ENCODE measurements at regions not wholly inside any gene's neighbourhood (a gene's known extent, or its start where the extent isn't known, plus 50 kb on each side); places are given as distances from the start of the nearest gene placed in this dataset.
"Not testable (repeated sequence)": the region's sequence is repeated elsewhere in the genome, so short reads cannot be mapped to it uniquely, and the experiment has no call there.

GRCh38 chr2:195456771-195457170 lies 200.3 kb upstream of the SLC39A10 start:
- DNase-seq: no peak

DNA sequence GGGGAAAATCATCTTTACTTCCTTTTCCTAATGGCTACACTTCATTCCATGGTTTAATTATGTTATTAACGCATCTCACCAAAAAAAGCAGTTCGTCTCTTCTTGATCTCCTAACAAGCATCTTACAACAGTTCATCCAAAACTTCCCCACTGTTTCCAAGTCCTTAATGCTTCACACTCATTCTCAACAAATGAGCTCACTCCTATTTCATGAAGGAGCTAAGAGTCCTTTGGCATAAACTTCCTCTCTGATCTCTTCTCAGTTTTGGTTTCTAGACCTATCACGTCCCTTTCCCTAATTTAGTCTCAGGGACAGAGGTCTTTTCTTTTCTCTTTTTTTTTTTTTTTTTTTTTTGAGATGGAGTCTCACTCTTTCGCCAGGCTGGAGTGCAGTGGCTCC lies 205.9 kb upstream of the SLC39A10 start:
- no peak for DNase-seq

DNA sequence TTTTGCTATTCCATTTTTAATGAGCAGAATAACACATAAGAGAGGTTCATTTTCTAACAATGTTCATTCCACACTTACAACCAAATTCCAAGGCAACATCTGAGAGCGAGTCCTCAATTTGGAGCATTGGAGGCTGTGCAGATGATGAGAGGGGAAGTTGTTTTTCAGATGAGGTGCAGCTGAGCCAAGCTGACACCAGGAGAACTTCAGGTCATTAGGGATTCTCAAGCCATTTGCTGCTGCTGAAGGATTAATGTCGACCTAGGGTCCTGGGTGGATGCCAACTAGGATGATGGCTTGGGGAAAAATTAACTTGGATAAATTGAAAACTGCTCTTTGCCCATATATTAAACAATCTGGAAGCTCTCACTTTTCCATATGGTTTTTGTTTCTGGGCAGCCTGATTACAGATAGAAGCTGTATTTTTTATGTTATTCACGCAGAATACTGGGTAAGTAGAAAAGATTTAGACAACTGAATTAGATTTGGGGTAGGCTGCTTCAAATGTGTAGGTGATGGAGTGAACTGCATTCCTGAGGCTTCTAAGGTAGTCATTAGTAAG lies 206.4 kb upstream of the SLC39A10 start:
- DNase-seq: no peak

GRCh38 chr2:195447323-195447975 lies 209.6 kb upstream of the SLC39A10 start:
- no peak for DNase-seq

DNA sequence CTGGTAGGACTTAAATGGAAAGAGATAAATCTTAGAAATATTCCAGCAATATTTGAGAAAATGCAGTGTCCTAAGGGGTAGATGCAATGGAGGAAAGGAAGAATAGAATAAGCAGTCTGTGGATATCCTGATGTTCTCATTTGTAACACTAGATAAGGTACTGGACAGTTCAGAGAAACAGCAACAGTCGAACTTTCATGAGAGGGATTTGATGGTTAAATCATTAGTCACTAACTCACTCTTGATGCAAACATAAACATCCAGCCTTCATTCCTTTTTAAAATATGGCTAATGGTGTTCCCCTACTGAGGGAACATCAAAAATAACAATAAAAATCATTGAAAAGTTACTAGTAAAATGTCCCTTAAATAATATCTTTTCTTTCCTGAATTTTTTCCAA lies 211.4 kb upstream of the SLC39A10 start:
- no peak for DNase-seq

DNA sequence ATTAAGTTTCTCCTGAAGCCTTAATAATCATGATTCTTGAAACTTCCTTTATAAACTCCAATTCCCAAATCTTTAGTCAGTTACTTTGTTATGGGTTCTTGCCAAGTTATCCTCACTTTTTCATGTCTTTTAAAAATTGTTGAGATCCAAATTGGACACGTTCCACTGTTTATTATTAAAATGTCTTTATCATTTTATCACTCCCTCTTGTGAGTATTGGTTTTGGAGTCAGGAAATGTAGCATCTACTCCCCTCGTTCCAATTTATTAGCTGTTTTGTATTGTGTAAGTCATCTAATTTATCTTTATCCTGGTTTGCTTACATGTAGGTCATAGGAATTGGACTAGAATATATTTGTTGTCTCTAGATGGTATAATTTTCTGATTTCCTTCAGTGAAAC lies 213.1 kb upstream of the SLC39A10 start:
- DNase-seq: no peak

GRCh38 chr2:195442458-195443175 lies 214.4 kb upstream of the SLC39A10 start:
- DNase-seq: no peak

- DNase-seq: no peak
Observed at GRCh38 chr2:195438692-195439091, 218.3 kb upstream of the SLC39A10 start.

DNA sequence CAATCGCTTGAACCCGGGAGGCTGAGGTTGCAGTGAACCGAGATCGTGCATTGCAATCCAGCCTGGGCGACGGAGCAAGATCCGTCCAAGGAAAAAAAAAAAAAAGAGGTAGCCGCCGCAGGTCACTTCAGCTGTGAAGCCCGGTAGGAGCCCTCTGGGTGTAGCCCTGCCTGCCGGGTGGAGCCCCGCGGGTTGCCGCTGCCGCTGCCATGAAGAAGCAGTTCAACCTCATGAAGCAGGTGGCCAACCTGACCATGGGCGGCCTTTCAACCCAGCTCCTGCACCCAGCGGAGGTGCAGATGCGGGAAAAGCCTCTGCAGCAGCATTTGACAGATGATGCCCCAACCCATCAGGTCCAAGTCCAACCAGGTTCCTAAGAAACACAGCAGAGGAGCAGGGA lies 219.5 kb upstream of the SLC39A10 start:
- DNase-seq: no peak

DNA sequence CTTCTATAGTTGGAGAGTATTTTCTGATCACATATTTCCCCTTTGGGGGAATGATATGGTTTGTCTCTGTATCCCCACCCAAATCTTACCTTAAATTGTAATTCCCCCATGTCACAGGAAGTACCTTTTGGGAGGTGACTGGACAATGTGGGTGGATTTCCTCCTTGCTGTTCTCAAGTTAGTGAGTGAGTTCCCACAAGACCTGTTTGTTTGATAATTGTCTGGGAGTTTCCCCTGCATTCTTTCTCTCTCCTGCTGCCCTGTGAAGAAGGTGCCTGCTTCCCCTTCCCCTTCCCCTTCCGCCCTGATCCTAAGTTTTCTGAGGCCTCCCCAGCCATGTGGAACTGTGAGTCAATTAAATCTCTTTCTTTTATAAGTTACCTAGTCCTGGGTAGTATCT lies 222.7 kb upstream of the SLC39A10 start:
- no peak for DNase-seq

GRCh38 chr2:195433729-195434128 lies 223.3 kb upstream of the SLC39A10 start:
- DNase-seq: not testable (repeated sequence)

GRCh38 chr2:195428673-195429072 lies 228.4 kb upstream of the SLC39A10 start:
- DNase-seq: no peak

DNA sequence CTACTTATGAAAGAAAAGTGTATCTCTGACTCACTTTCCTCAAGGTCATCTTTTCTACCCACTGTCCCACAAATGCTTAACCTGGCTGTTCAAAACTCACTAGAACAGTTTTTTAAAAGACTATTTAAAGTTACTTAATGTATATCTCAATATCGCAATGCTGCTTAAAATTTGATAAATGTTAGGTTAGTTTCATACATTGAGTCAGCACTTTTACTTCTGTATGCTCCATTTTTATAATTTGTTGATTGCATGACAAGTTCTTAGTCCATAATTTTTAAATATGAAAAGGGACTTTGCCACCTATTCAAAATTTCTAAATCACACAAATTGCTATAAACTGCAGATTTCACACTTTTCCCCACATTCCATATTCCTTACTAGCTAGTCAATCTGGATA lies 231.7 kb upstream of the SLC39A10 start:
- no peak for DNase-seq

DNA sequence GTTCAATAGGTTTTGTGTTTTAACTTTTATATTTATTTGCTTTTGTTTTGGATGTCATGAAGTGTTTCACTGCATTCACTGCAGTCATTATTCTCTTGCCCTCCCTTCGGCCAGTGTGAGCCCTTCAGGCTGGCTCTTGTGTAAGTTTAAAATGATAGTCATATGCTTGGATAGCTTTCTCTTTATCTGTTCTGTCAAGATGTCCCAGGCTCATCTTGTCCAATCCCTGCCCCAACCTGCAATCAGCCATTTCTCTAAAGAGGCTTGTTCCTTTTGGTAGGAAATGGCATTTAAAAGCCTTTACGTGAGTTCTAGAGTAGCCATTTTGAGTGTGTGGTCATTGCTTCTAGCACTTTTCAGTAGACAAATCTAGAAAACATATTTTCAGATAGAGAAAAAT lies 238.0 kb upstream of the SLC39A10 start:
- no peak for DNase-seq

DNA sequence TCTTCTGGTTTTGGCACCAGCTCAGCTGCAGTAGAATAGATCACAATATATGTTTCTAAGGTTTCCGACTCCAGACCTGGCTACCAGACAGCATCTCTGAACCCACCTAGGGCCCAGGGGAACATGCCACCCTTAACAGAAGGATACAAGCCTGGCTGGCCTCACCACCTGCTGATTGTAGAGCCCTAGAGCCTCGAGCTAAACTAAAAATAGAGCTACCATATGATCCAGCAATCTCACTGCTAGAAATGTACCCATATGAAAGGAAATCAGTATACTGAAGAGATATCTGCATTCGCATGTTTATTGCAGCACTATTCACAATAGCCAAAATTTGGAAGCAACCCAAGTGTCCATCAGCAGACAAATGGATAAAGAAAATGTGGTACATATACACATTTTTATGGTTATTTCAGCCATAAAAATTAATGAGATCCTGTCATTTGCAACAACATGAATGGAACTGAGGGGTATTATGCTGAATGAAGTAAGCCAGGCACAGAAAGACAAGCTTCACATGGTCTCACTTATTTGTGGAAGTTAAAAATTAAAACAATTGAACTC lies 242.4 kb upstream of the SLC39A10 start:
- DNase-seq: no peak

GRCh38 chr2:195413944-195414343 lies 243.1 kb upstream of the SLC39A10 start:
- no peak for DNase-seq

DNA sequence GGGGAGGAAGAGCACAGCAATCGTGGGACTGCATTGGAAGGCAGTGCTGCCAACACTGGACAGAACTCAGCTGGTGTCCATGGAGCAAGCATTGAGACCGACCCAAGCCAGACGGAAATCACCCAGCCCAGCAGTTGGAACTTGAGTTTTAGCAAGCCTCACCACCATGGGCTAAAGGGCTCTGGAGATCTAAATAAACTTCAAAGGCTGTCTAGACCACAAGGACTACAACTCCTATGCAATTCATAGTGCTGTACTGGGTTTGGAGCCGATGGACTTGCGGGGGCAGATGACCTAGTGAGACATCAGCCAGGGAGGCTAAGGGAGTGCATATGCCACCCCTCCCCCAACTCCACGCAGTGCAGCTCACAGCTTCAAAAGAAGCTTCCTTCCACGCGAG lies 243.6 kb upstream of the SLC39A10 start:
- no peak for DNase-seq

GRCh38 chr2:195411219-195411687 lies 245.8 kb upstream of the SLC39A10 start:
- no peak for DNase-seq

- no peak for DNase-seq
Observed at GRCh38 chr2:195410074-195410671, 246.9 kb upstream of the SLC39A10 start.

- no peak for DNase-seq
Observed at GRCh38 chr2:195408811-195409210, 248.2 kb upstream of the SLC39A10 start.

GRCh38 chr2:195408196-195408595 lies 248.8 kb upstream of the SLC39A10 start:
- no peak for DNase-seq

- no peak for DNase-seq
Observed at GRCh38 chr2:195407783-195408182, 249.2 kb upstream of the SLC39A10 start.

GRCh38 chr2:195406886-195407603 lies 250.0 kb upstream of the SLC39A10 start:
- DNase-seq: no peak

All from Kasumi-1 (cell line).